ENCODE measurements at regions not wholly inside any gene's neighbourhood (a gene's known extent, or its start where the extent isn't known, plus 50 kb on each side); places are given as distances from the start of the nearest gene placed in this dataset.

DNA sequence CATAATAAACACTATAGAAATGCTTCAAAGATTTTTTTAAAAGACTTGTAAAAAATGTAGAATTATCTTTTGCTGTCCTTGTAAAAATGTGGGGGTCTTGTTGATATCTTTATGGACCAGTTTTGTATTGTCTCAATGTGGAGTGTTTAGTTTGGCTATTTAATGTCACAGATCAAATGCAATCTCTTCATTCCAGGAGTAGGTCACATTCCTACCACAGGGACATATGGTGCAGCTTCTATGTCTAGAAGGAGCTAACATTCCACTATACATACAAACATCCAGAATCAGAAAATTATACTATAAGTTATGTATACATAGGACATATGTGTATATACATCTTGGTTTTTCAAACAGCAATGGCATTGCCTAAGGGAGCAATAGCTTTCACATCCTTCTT lies 345.7 kb downstream of the BMP4 start:
- DNase-seq (ENCODE audit: low read depth in 2 of 2): no peak

DNA sequence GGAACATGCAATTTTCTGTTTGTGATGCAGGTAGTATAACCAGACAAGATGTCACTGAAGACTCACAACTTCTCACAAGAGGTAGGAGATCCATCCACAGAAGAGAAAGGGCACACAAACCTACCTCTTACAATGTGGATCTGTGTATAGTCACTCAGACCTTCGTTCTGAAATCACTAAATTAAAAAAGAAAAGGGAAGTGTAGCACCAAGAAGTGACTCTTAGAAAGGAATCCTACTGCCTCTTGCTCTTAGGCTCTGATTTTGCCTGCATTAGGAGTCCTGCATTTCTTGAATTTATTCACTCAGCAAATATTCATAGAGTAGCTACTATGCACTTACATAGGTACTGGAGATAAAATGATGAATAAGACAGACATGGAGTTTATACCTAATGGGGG lies 347.6 kb downstream of the BMP4 start:
- no peak for DNase-seq (ENCODE audit: low read depth in 2 of 2)

DNA sequence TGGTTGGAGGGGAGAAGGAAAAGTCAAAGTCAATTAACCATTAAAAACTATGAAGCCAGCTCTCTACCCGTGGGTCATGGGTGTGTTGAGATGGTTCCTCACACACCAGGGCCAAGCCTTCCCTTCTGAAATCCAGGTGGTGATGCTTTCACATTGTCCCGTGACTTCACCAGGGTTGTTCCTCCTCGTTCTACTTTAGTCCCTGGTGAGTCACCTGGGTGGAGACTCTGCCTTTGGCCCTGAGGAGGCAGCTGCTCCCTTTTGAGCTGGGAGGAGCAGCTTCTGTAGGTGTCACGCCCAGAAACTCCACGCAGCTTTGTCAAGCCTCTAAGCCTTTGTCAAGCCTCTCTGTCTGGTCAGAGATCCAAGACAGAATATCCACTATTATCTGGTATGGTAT lies 348.3 kb downstream of the BMP4 start:
- no peak for DNase-seq (ENCODE audit: low read depth in 2 of 2)

DNA sequence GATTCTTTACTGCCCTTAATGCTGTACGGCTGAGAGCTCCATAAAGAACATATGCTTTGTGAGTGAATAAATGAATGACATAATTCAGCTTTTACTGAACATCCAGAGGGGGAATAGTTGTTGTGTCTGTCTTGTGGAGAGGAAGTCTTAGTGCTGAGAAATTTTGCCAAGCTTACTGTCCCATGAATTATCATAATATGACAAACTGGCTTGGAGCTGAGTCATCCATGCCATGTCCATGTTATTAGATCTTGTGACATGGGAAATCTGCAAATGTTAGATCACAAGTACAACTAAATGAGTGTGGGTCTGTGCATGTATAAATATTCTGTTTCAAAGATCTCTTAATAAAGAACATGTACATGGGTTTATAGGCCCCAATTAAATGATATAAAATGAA lies 350.4 kb downstream of the BMP4 start:
- DNase-seq (ENCODE audit: low read depth in 2 of 2): no peak

DNA sequence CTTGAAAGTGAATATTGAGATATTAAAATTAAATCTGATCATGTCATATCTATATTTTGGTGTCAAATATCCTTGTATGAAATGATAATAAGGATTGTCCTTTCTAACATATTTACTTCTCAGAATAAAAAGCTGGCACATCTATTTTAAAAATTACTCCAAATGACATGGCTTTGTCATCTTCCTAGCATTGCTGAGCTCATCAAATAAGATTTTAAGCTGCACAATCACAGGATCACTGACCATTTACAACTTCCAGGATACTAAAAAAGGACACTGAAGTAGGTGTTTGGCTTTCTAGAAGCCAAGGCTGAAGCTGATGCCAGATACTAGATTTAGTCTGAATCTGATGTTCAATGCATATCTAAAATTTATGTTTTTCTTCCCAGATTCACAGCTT lies 351.1 kb downstream of the BMP4 start:
- no peak for DNase-seq (ENCODE audit: low read depth in 2 of 2)

DNA sequence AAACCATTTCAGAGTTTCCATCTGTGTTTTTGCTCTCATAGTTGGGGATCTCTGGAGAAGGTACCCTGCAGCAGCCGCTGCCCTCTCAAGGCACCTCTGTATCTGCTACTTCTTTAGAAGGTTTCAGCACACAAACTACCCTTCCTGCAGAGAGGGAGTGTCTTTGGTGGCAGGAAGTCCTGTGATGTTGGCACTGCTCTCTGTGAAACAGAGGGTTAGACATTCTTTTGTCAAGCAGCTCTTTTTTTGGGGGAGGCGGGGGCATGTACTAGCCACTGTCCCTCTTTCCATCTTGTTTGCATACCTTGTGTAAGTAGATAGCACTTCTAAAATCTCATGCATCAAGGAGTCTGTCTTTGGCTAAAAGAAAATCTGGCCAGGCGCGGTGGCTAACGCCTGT lies 352.6 kb downstream of the BMP4 start:
- no peak for DNase-seq (ENCODE audit: low read depth in 2 of 2)

DNA sequence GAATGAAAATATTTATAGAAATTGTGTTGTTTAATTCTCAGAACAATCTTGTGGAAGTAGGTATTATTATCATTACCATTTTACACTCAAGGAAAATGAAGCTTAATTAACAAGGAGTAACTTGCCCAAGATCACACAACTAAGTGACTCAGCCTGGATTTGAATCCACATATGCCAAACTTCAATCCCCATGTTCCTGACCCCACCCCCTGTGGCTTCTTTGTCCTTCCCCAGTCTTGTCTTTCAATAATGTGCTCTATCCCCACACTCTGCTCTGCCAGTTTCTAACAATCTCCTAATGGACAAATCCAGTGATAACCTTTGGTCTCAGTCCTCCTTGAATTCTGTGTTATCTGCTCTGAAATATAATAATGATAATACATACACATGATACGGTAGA lies 355.2 kb downstream of the BMP4 start:
- no peak for DNase-seq (ENCODE audit: low read depth in 2 of 2)

DNA sequence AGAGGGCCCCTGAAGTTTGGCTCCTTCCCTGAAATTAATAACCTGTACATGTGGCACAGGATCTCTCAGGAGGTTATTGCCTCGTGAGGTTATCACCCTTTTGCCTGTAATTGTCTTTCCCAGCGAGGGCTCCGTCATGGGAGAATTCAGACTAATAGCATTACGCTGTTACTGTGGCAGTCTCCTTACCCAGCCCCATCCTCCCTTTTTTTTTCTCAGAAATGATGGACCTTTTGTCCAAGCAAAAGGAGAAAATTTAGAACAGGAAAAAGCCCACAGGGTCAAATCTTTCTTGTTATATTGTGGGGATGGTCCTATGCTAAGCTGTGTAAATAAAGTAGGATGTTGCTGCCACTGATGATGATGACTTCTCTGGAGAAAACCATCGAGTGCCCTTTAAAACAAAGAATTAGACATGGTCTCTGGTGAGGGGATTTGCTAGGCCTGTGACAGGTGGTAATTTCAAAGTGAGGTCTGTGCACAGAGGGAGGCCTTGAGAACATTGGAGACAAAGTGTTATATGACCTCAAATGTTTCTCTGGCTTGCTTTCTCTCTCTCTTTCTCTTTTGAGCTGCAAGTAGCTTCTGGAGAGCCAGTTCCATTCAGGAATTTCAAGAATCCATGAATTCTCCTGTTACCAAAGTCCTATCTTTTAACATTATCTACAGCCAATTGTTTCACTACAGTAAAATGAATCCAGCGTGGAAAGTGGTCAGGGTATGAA lies 357.2 kb downstream of the BMP4 start:
- DNase-seq (ENCODE audit: low read depth in 2 of 2): no peak

DNA sequence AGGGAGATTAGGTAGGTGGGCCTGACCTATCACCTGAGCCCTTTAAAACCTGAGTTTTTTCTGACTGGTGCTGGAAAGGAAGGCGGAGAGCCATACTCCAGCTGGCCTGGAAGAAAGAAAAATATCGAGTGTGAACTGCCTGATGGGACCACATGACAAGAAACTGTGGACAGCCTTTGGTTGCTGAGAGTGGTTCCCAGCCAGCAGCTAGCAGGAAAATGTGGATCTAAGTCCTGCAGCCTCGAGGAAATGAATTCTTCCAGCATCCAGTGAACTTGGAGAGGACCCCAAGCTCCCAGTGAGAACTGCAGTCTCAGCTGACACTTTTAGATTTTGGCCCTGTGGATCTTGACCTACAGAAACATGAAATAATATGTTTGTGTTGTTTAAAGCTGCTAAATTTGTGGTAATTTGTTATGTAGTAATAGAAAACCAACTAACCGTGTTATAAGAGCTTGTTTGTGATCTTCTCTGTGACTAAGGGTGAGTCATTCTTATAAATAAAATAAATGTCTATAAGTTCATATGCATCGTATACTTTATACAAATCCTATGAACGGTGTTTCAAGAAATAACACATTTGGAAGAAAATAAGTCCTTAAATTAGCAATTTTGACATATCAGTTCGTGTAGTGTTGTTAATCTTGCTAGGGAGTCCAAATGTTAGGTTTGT lies 359.6 kb downstream of the BMP4 start:
- DNase-seq (ENCODE audit: low read depth in 2 of 2): no peak

DNA sequence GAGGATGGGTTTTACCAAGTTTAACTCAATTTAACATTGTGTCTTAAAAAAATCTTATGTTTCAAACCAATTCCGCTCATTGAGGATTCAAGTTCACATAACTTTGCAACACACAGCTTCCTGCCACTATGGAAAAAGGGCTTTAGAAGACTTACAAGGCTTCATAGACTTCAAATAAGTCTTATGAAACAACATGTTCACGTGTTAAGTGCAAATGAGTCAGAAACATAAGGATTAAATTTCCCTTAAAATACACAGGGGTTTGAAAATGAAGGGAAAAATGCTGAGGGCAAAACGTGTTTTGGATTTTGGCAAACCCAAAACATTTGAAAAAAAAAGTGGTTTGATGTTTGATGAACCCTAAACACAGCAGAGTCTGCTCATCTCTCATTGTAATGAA lies 364.8 kb downstream of the BMP4 start:
- no peak for DNase-seq (ENCODE audit: low read depth in 2 of 2)

DNA sequence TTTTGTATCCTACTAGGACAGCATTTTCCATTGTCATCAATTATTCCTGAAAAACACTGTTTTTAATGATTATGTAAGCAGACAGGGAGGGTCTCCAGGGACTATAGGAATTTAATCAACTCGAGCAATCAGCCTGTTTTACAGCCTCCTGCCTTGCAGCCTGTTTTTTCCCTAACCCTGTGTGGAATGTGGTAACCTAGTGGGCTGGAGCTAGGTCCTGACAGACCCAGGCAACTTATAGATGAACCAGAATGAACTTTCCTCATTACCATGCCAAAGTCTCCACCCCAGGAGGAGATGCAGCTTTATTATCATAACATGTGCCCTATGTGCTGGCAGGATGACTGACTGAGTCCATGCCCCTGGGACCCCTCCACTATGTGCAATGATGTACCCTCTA lies 375.1 kb downstream of the BMP4 start:
- no peak for DNase-seq (ENCODE audit: low read depth in 2 of 2)

DNA sequence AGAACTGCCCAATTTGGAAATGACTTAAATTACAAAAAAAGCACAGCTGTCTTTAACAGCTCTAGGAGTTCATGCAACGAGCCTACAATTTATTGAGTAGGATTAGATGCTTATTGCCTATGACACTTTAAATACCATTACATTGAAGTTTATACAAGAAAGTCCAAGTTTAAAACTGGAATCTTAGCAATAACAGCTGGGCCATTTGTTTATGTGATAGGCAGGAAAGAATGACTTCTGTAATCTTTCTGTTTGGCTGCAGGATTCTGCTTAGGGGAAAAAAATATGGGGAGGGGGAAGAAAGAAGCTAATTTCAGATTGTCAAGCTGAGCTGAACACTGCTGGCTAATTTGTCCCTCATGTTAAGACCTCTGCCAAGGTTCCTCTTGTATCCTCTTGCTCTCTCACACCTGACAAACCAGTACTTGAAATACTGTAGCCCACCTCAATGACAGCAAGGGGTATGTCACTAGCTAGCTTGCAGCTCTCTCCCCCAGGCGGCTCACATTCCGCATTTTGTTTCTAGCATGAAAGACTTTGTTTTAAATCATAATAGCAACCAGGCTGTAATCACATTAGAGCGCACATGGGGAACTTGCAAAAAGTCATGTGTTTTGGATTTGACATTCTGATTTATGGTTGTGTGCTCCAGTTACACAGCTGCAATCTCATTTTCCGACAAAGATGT lies 384.8 kb downstream of the BMP4 start:
- no peak for DNase-seq (ENCODE audit: low read depth in 2 of 2)

DNA sequence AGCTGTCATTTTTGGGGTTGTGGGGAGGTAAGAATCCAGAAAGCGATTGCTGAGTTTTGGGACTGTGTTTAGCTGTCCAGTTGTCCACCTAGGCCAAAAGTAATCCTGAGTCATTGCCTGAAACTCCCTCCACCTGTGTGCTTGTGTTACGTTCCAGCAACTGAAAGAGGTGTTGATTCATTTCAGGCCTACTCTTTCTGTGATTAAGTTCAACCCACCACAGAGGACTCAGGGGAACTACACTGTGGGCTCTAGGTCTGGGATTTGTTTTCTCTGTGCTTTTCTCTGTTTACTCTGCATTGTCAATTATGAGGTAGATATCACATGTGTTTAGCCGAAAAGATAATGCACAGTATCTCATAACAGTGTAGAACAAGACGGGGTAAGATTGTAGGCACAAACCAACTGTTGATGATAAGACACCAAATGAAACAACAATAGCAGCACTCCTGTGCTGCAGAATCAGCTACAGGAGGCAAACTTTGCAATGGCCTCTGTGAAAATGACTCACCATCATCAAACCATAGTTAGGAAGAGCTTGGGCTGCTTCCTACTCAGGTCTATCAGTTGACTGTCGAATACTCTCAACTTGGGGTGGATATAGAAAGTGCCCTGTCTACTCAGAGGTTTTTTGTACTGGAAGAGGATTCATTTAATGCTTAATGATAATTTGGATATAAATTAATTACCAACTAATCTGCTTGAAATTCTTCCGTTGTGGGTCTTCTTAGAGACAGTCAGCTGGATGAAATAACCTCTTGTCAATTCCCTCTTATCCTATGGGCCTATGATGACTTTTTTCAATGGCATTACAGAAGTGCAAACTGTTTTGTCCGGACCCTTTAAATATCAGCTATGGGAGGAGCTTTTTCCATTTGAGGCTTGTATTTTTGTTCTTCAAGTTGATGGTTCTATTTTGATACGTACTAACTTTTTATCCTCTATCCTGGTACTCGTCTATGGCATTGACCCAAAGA lies 385.9 kb downstream of the BMP4 start:
- no peak for DNase-seq (ENCODE audit: low read depth in 2 of 2)

DNA sequence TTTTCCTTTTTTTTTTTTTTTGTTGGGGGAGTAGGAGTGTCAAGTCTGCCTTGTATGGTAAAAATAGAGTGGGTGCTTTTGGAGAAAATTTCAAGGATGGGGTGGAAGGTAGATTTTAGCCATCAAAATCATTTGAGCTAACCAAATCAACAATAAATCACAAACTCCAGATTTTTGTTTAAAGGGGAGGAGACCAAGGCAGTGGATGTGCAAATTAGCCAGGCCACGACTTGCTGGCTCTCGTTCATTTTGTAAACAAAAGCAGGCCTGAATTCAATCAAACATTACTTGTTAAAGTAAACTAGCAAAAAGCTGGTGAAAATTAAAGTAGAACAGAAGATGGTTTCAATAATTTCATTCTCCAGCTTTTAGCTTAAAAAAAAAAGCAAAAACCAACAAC lies 387.2 kb downstream of the BMP4 start:
- DNase-seq (ENCODE audit: low read depth in 2 of 2): no peak

DNA sequence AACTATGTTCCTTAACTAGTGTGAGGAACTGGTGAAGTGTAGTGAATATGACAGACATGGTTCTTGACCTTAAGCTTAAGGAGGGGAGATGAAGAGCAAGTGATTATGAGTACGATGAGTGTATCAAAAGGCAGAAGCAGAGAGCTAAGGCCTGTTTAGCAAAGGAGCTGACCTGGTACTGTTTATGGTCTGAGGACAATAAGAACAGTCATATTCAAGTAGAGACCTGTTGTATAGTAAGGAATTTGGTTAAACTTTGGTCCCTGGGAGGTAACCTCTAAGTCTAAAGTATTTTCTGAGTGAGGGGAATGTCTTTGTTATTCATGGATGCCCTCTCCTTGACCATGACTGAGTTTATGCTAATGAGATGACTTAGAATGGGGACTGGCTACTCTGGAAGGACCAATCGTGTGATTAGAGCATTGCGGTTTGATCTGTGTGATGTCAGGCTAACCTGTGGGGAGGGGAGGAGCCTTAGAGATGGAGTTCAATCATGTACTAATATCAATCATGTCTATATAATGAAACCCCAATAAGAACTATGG lies 389.3 kb downstream of the BMP4 start:
- no peak for DNase-seq (ENCODE audit: low read depth in 2 of 2)

DNA sequence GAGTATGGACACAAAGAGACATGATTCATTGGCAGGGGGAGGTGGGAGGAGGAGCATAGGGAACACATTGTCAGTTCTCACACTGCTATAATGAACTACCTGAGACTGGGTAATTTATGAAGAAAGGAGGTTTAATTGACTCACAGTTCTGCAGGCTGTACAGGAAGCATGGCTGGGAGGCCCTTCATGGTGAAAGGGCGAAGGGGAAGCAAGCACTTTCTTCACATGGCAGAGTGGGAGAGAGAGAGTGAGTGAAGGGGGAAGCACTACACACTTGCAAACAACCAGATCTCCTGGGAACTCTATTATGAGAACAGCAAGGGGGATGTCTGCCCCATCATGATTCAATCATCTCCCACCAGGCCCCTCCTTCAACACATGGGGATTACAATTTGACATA lies 391.8 kb downstream of the BMP4 start:
- no peak for DNase-seq (ENCODE audit: low read depth in 2 of 2)

DNA sequence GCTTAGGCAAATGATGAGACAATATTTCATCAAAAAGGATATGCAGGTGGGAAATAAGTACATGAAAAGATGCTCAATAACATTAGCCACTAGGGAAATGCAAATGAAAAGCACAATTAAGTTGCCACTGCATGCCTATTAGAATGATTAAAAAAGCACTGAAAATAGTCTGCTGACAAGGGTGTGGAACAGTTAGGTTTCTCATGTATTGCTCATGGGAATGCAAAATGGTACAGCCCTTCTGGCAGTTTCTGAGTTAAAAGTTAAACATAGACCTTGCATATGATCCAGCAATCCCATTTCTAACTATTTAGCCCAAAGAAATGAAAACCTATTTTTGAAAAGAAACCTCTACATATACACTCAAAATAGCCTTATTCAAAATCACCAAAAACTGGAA lies 393.0 kb downstream of the BMP4 start:
- DNase-seq (ENCODE audit: low read depth in 2 of 2): no peak

DNA sequence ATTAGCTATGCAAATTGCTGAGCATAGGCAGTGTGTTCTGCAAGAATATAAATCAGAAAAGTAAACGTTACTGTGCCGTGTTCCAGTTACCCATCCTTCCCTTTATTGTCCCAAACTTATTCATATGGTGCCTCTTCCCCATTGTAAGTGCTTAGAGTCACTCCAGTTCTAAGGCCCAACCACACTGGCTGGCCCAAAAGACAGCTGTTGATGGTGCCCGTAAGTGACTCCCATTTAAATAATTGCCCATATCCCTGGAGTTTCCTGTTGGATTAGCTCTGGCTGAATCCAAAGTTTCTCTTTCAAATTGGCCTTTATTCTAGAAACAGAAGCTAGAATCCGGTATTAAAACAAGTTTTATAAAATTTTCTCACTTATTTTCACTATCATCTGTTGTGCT lies 400.1 kb upstream of the DDHD1 start:
- DNase-seq (ENCODE audit: low read depth in 2 of 2): no peak

DNA sequence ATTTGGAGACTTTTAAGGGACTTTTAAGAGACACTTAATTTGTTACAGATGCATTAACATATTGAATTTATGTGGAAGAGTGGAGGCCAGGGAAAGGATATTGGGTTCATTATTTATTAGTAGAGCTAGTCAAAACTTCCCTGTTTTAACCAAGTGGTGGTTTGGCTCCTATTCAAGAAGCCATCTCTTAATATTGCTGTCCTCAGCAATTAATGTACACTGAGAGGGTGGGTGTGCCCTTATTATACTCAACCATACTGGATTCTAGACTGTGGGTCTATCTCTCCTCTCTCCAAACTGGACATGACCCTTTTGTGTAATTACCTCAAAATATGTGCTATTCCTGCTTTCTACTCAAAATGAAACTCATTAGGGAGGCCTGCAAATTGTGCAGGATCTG lies 398.7 kb upstream of the DDHD1 start:
- no peak for DNase-seq (ENCODE audit: low read depth in 2 of 2)

DNA sequence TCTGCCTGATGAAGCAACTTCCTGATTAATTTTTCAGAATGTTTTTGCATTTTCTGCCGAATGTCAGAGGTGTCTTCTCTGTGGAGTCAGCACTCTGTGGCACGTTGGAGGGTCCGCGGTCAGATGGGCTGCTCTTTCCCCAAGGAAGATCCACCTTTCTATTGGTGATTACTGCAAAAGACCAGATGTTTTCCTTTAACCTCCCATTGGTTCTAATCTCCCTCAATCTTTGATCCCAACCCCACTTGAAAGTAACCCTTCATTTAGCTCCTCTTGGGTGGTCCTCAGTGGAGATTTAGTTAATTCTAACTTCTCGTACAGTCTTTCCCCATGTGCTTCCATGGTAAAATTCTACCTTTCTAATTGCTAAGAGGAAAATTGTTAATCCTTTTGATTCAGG lies 397.7 kb upstream of the DDHD1 start:
- no peak for DNase-seq (ENCODE audit: low read depth in 2 of 2)

DNA sequence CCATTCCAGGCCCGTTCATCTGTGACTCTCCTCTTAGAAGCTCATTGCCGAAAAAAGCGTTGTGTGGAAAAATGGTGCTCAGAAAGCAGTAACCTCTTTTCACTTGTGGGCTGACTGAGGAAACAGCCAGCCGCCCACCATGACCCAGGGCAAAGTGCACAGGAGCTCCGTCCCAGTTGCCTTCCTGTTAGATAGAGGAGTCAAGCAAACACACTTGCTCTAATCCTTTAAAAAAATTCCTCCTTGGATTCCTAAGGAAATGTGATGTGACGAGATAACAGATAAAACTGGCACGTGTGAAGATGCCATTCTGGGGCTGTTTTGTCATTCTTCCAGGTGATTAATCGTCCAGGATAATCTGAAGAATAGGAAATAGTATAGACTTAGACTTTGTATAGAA lies 396.8 kb upstream of the DDHD1 start:
- DNase-seq (ENCODE audit: low read depth in 2 of 2): no peak

DNA sequence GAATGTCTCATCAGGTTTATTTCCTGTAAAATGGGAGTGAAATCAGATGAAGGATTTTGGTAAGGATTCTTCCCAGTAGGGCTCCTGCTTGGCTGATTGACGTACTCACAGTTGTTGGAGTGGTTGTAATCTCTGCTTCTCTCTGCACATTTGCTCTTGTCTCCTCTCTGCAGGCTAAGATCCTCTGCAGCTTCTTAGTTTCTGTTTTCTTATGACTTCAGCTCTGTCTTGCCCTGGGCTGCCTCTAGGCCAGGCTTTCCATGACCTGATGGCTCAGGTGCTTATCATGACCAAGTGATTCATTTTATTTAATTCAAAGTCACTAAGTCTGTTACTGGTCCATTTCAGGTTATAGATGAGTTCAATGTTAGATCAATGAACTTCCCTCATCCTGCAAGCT lies 394.5 kb upstream of the DDHD1 start:
- no peak for DNase-seq (ENCODE audit: low read depth in 2 of 2)

Data from stimulated activated CD4-positive, alpha-beta T cell treated with anti-CD3 and anti-CD28 coated beads, Interleukin-12 subunit alpha, Interleukin-12 subunit beta, amount 100 ng/mL, for 24 hours (primary cell).